HCT116 (cell line): ENCODE measurements at regions not wholly inside any gene's neighbourhood (a gene's known extent, or its start where the extent isn't known, plus 50 kb on each side); places are given as distances from the start of the nearest gene placed in this dataset.

ENCODE experiments used
- ATAC-seq: fragments of 200-7000 bp; cut with Tn5 transposase; 2 replicates; pipeline ENCODE4 v1.9.1; 2020; ENCODE audit warnings: mild to moderate bottlenecking, moderate library complexity
- BruUV-seq: library from RNA; stranded (reverse); fragments of 400-500 nt; replicated peaks from 2 replicates; lab custom pipeline; 2021; lab: Mats Ljungman, UMichigan
- CTCF ChIA-PET: fragments of 300-600 bp; sonication (Branson Sonifier 250); formaldehyde crosslinking; loops from one replicate; lab custom pipeline; 2021; ENCODE audit warnings: antibody characterized with exemption; lab: Charles Lee
- POLR2A ChIA-PET: fragments of 300-600, 350-600 bp; sonication (Branson Sonifier 250); formaldehyde crosslinking; loops from one replicate; lab custom pipeline; 2021; ENCODE audit warnings: antibody characterized with exemption; lab: Charles Lee
- RAD21 ChIA-PET, 2 experiments: fragments of 300-600 bp; sonication (Branson Sonifier 250); formaldehyde crosslinking; loops; one replicate each; lab custom pipeline; 2023; ENCODE audit warnings: low total read pairs in 2 of 2; ENCODE audit not compliant: uncharacterized antibody in 2 of 2, unreplicated experiment in 2 of 2, low non-redundant PET in 1 of 2; lab: Charles Lee
- DNase-seq: peaks from one replicate; pipeline ENCODE4 v3.0.0-alpha.2; 2010; ENCODE audit warnings: low read depth, low spot score
- H2AFZ ChIP-seq: fragments of 200-600 bp; shearing (Covaris generic), sonication (generic); 2 replicates; pipeline ENCODE4 v1.6.1; 2017; ENCODE audit warnings: low read depth, mixed run types, mixed read lengths, antibody characterized with exemption, low read length; ENCODE audit not compliant: poor library complexity, severe bottlenecking
- H3K27ac ChIP-seq: 2 replicates; pipeline ENCODE4 v1.5.1; 2012; ENCODE audit warnings: low read depth, low read length
- H3K27me3 ChIP-seq: fragments of 200-600 bp; sonication (generic); 2 replicates; pipeline ENCODE4 v1.6.1; 2016; ENCODE audit warnings: mixed run types, low read length, mixed read lengths; ENCODE audit not compliant: insufficient read depth
- H3K36me3 ChIP-seq, 2 experiments: fragments of 200-500 bp in 1 of 2; fragments of 200-600 bp in 1 of 2; sonication (Bioruptor generic) in 1 of 2; sonication (generic) in 1 of 2; 2 replicates each; pipeline versions ENCODE4 v1.5.1 to v1.6.1; 2014 to 2016; ENCODE audit warnings: low read length in 2 of 2, inconsistent platforms in 1 of 2, mixed read lengths in 1 of 2, mixed run types in 1 of 2; ENCODE audit not compliant: insufficient read depth in 2 of 2, control insufficient read depth in 1 of 2
- H3K4me1 ChIP-seq, 2 experiments: fragments of 200-600 bp in 1 of 2; sonication (generic) in 1 of 2; 2 replicates each; pipeline versions ENCODE4 v1.5.1 to v1.6.1; 2012 to 2017; ENCODE audit warnings: low read length in 2 of 2, inconsistent platforms in 1 of 2, mild to moderate bottlenecking in 1 of 2, mixed read lengths in 1 of 2, mixed run types in 1 of 2, moderate library complexity in 1 of 2; ENCODE audit not compliant: insufficient read depth in 2 of 2, control insufficient read depth in 1 of 2
- H3K4me2 ChIP-seq: fragments of 200-600 bp; sonication (generic); 2 replicates; pipeline ENCODE4 v1.6.1; 2017; ENCODE audit warnings: mixed run types, low read length, mixed read lengths
- H3K4me3 ChIP-seq, 2 experiments: fragments of 200-600 bp in 1 of 2; sonication (generic) in 1 of 2; replicated peaks in 1 of 2; 2 replicates each; pipeline ENCODE4 v1.5.1; 2011 to 2016; ENCODE audit warnings: low read length in 2 of 2, control low read depth in 1 of 2, low read depth in 1 of 2, mild to moderate bottlenecking in 1 of 2, mixed read lengths in 1 of 2, mixed run types in 1 of 2
- H3K79me2 ChIP-seq: fragments of 200-600 bp; sonication (generic); 2 replicates; pipeline ENCODE4 v1.6.1; 2017; ENCODE audit warnings: mild to moderate bottlenecking, mixed run types, low read length, moderate library complexity, mixed read lengths; ENCODE audit not compliant: insufficient read depth
- H3K9ac ChIP-seq: fragments of 200-600 bp; sonication (generic); 2 replicates; pipeline ENCODE4 v1.6.1; 2016; ENCODE audit warnings: low read length, mixed read lengths
- H3K9me2 ChIP-seq: fragments of 200-600 bp; sonication (generic), shearing (Covaris generic); 2 replicates; pipeline ENCODE4 v1.6.1; 2017; ENCODE audit warnings: mixed run types, mild to moderate bottlenecking, moderate library complexity; ENCODE audit not compliant: insufficient read depth
- H3K9me3 ChIP-seq, 2 experiments: fragments of 200-500 bp in 1 of 2; fragments of 200-600 bp in 1 of 2; sonication (Bioruptor generic) in 1 of 2; sonication (generic) in 1 of 2; 2 replicates each; pipeline ENCODE4 v1.6.1; 2014 to 2017; ENCODE audit warnings: low read length in 2 of 2, mixed read lengths in 2 of 2, inconsistent platforms in 1 of 2, low read depth in 1 of 2, mild to moderate bottlenecking in 1 of 2, mixed run types in 1 of 2, moderate library complexity in 1 of 2; ENCODE audit not compliant: control insufficient read depth in 1 of 2, insufficient read depth in 1 of 2
- H4K20me1 ChIP-seq: fragments of 200-600 bp; sonication (generic), shearing (Covaris generic); 2 replicates; pipeline ENCODE4 v1.6.1; 2017; ENCODE audit warnings: mixed run types, mild to moderate bottlenecking, moderate library complexity; ENCODE audit not compliant: insufficient read depth
- CBX3 ChIP-seq: IDR thresholded peaks from 2 replicates; pipeline ENCODE4 v1.6.1; 2012; ENCODE audit warnings: low read depth
- CEBPB ChIP-seq: IDR thresholded peaks from 2 replicates; pipeline ENCODE4 v1.6.1; 2012; ENCODE audit warnings: low read depth
- EGR1 ChIP-seq: IDR thresholded peaks from 2 replicates; pipeline ENCODE4 v1.6.1; 2012; ENCODE audit warnings: low read depth
- EZH2 ChIP-seq: fragments of 200-600 bp; sonication (generic); IDR thresholded peaks from 2 replicates; pipeline ENCODE4 v1.6.1; 2017; ENCODE audit warnings: antibody characterized with exemption, mixed run types
- JUND ChIP-seq: IDR thresholded peaks from 2 replicates; pipeline ENCODE4 v1.6.1; 2012
- MAX ChIP-seq: IDR thresholded peaks from 2 replicates; pipeline ENCODE4 v1.6.1; 2012
- POLR2A ChIP-seq: IDR thresholded peaks from 2 replicates; pipeline ENCODE4 v1.7.0; 2011; ENCODE audit warnings: borderline replicate concordance; ENCODE audit not compliant: insufficient read depth, insufficient read length; ENCODE audit errors: extremely low read depth
- POLR2AphosphoS5 ChIP-seq: IDR thresholded peaks from 2 replicates; pipeline ENCODE4 v1.6.1; 2011; ENCODE audit warnings: mild to moderate bottlenecking, low read depth, low read length, moderate library complexity
- REST ChIP-seq: IDR thresholded peaks from 2 replicates; pipeline ENCODE4 v1.6.1; 2012; ENCODE audit warnings: low read depth
- SIN3A ChIP-seq: IDR thresholded peaks from 2 replicates; pipeline ENCODE4 v1.6.1; 2012; ENCODE audit warnings: low read depth
- SRF ChIP-seq: IDR thresholded peaks from 2 replicates; pipeline ENCODE4 v1.6.1; 2012; ENCODE audit warnings: low read depth
- TCF7L2 ChIP-seq: IDR thresholded peaks from 2 replicates; pipeline ENCODE4 v1.7.0; 2011; ENCODE audit warnings: borderline replicate concordance, inconsistent platforms; ENCODE audit not compliant: insufficient read depth, insufficient read length; ENCODE audit errors: extremely low read depth
- ZBTB33 ChIP-seq: IDR thresholded peaks from 2 replicates; pipeline ENCODE4 v1.6.1; 2011; ENCODE audit warnings: mild to moderate bottlenecking, low read length, moderate library complexity; ENCODE audit not compliant: insufficient replicate concordance; ENCODE audit errors: extremely low read depth
- ZNF274 ChIP-seq: fragments of 200-500 bp; sonication (Bioruptor generic); IDR thresholded peaks from 2 replicates; pipeline ENCODE4 v1.6.1; 2014; ENCODE audit warnings: mild to moderate bottlenecking, low read depth, low read length, inconsistent platforms
- intact Hi-C: fragments of 100-400 bp; cut with micrococcal nuclease; formaldehyde crosslinking; loops from 2 replicates; pipeline ENCODE4 v1.10.0; 2022

- no peak overlapping the region for H3K4me3 ChIP-seq
- no peak overlapping the region for H3K9ac ChIP-seq
- no peaks in the 10 kb centered on the region for H3K79me2 ChIP-seq
- intact Hi-C loops, result no loop called here
- DNase-seq, result no peak
- TF ChIP-seq SRF (no peak), CEBPB (no peak), SIN3A (no peak), MAX (no peak), POLR2A (no peak)
- ChIA-PET CTCF (no interaction called here), POLR2A (no interaction called here), RAD21 (no interaction called here)
- H3K27me3 ChIP-seq, result no peaks in the 10 kb centered on the region
- no peaks in the 10 kb centered on the region for H3K36me3 ChIP-seq
- no peak overlapping the region for H3K27ac ChIP-seq
- BruUV-seq, result no TSS peak
- H2AFZ ChIP-seq, result peak overlapping the region; percentile 21
- H3K4me2 ChIP-seq, result no peak overlapping the region
- no peaks in the 10 kb centered on the region for H3K9me2 ChIP-seq
- H3K9me3 ChIP-seq, result no peaks in the 10 kb centered on the region
- H4K20me1 ChIP-seq, result no peaks in the 10 kb centered on the region
- no peak for ATAC-seq
- peaks cover 0 to 3% of the 10 kb centered on the region in 2 experiments; a peak in 1 of 4 replicates for H3K4me1 ChIP-seq
Measured at GRCh38 chrX:46367491-46367890, 177.7 kb downstream of the ZNF674 start.

GRCh38 chrX:46366381-46367207 is 178.6 kb downstream of the ZNF674 start:
- POLR2A ChIA-PET, result no interaction called here
- H3K27ac ChIP-seq, result no peak overlapping the region
- no peak overlapping the region for H3K4me2 ChIP-seq
- TF ChIP-seq EZH2 (no peak), MAX (no peak), CBX3 (no peak), REST (no peak), JUND (no peak), ZBTB33 (no peak), TCF7L2 (no peak), POLR2AphosphoS5 (no peak), SIN3A (no peak), POLR2A (no peak), ZNF274 (no peak), EGR1 (no peak)

More at GRCh38 chrX:46366381-46367207, 178.6 kb downstream of the ZNF674 start:
- ATAC-seq, result no peak
- ChIA-PET RAD21 (no interaction called here), CTCF (no interaction called here)
- Histone ChIP-seq H3K4me3 (no peak overlapping the region), H3K9ac (no peak overlapping the region), H2AFZ (no peak overlapping the region), H3K79me2 (no peaks in the 10 kb centered on the region), H3K9me2 (no peaks in the 10 kb centered on the region), H3K4me1 (peaks cover 0 to 3% of the 10 kb centered on the region in 2 experiments; a peak in 1 of 4 replicates), H4K20me1 (no peaks in the 10 kb centered on the region), H3K36me3 (no peaks in the 10 kb centered on the region), H3K9me3 (no peaks in the 10 kb centered on the region), H3K27me3 (no peaks in the 10 kb centered on the region)
- DNase-seq, result no peak
- BruUV-seq, result no TSS peak
- intact Hi-C loops, result no loop called here
